Endothelial cell of umbilical vein (primary cell): ENCODE measurements at regions not wholly inside any gene's neighbourhood (a gene's known extent, or its start where the extent isn't known, plus 50 kb on each side); places are given as distances from the start of the nearest gene placed in this dataset.

Experiments used
- EZH2 ChIP-seq: IDR thresholded peaks from 2 replicates; pipeline ENCODE4 v1.6.1; 2012; ENCODE audit warnings: borderline replicate concordance, low read depth, mild to moderate bottlenecking, moderate library complexity, low read length, inconsistent platforms; ENCODE audit not compliant: severe bottlenecking
- FOS ChIP-seq: IDR thresholded peaks from 2 replicates; pipeline ENCODE4 v1.6.1; 2011; ENCODE audit warnings: mild to moderate bottlenecking, low read length, moderate library complexity, borderline replicate concordance; ENCODE audit not compliant: insufficient read depth
- GATA2 ChIP-seq: IDR thresholded peaks from 2 replicates; pipeline ENCODE4 v1.7.0; 2011; ENCODE audit warnings: low read depth, mild to moderate bottlenecking, moderate library complexity, mixed read lengths, low read length; ENCODE audit not compliant: insufficient read length, insufficient read depth
- JUN ChIP-seq: IDR thresholded peaks from 2 replicates; pipeline ENCODE4 v1.6.1; 2011; ENCODE audit warnings: borderline replicate concordance, low read depth; ENCODE audit not compliant: insufficient read length, insufficient read depth
- MYC ChIP-seq: IDR thresholded peaks from one replicate; pipeline ENCODE4 v1.6.1; 2011; ENCODE audit warnings: mild to moderate bottlenecking, low read depth, low read length
- POLR2A ChIP-seq: IDR thresholded peaks from 2 replicates; pipeline ENCODE4 v1.6.1; 2012; ENCODE audit warnings: low read depth, mild to moderate bottlenecking, control low read depth, low read length
- POLR2AphosphoS5 ChIP-seq: IDR thresholded peaks from 2 replicates; pipeline ENCODE4 v1.6.1; 2012; ENCODE audit warnings: low read depth, mild to moderate bottlenecking, control low read depth, low read length, moderate library complexity; ENCODE audit not compliant: insufficient read depth
- TF ChIP-seq, protein P1 (sequence below), 2 donors: IDR thresholded peaks; 1 replicate in 1 of 2; 2 replicates in 1 of 2; pipeline ENCODE4 v1.5.1; 2011; ENCODE audit warnings: low read length in 2 of 2, mild to moderate bottlenecking in 2 of 2, moderate library complexity in 2 of 2, control low read depth in 1 of 2, inconsistent platforms in 1 of 2, low read depth in 1 of 2; ENCODE audit not compliant: insufficient read depth in 1 of 2; ENCODE audit errors: extremely low read depth in 1 of 2
- TF ChIP-seq, protein P2 (sequence below): IDR thresholded peaks from 2 replicates; pipeline ENCODE4 v1.6.1; 2011; ENCODE audit not compliant: insufficient read depth, insufficient read length

DNA sequence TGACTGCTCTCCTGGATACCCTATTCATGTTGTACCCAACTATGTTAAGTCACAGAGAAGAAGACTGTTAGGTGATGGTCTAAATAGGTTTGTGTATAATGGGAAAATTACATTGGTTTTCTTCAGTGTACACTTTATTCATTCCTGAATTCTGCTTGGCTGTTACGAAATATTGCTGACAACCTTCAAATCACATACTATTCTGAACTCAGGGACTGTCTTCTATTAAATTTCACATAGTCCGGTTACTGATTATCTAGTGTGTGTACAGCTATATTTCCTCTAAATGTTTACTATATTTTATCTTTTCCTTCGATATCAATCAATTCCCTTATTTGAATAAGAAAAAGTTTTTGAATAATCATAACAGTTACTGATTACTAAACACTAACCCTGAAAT, 1090.3 kb upstream of the CITED2 start:
- TF ChIP-seq, protein P1, sequence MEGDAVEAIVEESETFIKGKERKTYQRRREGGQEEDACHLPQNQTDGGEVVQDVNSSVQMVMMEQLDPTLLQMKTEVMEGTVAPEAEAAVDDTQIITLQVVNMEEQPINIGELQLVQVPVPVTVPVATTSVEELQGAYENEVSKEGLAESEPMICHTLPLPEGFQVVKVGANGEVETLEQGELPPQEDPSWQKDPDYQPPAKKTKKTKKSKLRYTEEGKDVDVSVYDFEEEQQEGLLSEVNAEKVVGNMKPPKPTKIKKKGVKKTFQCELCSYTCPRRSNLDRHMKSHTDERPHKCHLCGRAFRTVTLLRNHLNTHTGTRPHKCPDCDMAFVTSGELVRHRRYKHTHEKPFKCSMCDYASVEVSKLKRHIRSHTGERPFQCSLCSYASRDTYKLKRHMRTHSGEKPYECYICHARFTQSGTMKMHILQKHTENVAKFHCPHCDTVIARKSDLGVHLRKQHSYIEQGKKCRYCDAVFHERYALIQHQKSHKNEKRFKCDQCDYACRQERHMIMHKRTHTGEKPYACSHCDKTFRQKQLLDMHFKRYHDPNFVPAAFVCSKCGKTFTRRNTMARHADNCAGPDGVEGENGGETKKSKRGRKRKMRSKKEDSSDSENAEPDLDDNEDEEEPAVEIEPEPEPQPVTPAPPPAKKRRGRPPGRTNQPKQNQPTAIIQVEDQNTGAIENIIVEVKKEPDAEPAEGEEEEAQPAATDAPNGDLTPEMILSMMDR (IDR thresholded peaks at IDR 0.05; ENCODE audit: extremely low read depth in 1 of 2, insufficient read depth in 1 of 2, low read depth in 1 of 2, low read length in 2 of 2): no peak
- TF ChIP-seq POLR2A (no peak), POLR2AphosphoS5 (no peak), EZH2 (no peak), MYC (no peak), JUN (no peak), FOS (no peak), GATA2 (no peak)
- TF ChIP-seq, protein P2, sequence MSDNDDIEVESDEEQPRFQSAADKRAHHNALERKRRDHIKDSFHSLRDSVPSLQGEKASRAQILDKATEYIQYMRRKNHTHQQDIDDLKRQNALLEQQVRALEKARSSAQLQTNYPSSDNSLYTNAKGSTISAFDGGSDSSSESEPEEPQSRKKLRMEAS: no peak
